ENCODE measurements at regions not wholly inside any gene's neighbourhood (a gene's known extent, or its start where the extent isn't known, plus 50 kb on each side); places are given as distances from the start of the nearest gene placed in this dataset.

GRCh38 chr11:11789735-11790369 lies 51.9 kb upstream of the USP47 start:
- Mint-ChIP-seq H3K4me1 (no peaks in the 10 kb centered on the region), H3K36me3 (no peaks in the 10 kb centered on the region), H3K27ac (no peak overlapping the region), H3K9me3 (no peaks in the 10 kb centered on the region), H3K27me3 (peaks cover 2% of the 10 kb centered on the region), H3K4me3 (no peak overlapping the region)

GRCh38 chr11:11788063-11788710 lies 53.6 kb upstream of the USP47 start:
- Mint-ChIP-seq H3K9me3 (no peaks in the 10 kb centered on the region), H3K4me3 (no peak overlapping the region), H3K27ac (no peak overlapping the region)

GRCh38 chr11:11787305-11788062 lies 54.3 kb upstream of the USP47 start:
- Mint-ChIP-seq H3K36me3 (no peaks in the 10 kb centered on the region), H3K4me1 (no peaks in the 10 kb centered on the region), H3K27me3 (peaks cover 4% of the 10 kb centered on the region), H3K9me3 (no peaks in the 10 kb centered on the region), H3K4me3 (no peak overlapping the region), H3K27ac (no peak overlapping the region)

More at GRCh38 chr11:11788063-11788710, 53.6 kb upstream of the USP47 start:
- Mint-ChIP-seq H3K4me1 (no peaks in the 10 kb centered on the region), H3K36me3 (no peaks in the 10 kb centered on the region), H3K27me3 (peaks cover 5% of the 10 kb centered on the region)

- Mint-ChIP-seq H3K4me3 (no peak overlapping the region), H3K4me1 (no peaks in the 10 kb centered on the region), H3K36me3 (no peaks in the 10 kb centered on the region), H3K27ac (no peak overlapping the region), H3K9me3 (no peaks in the 10 kb centered on the region), H3K27me3 (peaks cover 4% of the 10 kb centered on the region)
Measured at GRCh38 chr11:11786771-11787170, 55.0 kb upstream of the USP47 start.

- Mint-ChIP-seq H3K4me3 (no peak overlapping the region), H3K9me3 (no peaks in the 10 kb centered on the region), H3K27ac (no peak overlapping the region), H3K4me1 (no peaks in the 10 kb centered on the region), H3K27me3 (peaks cover 4% of the 10 kb centered on the region), H3K36me3 (no peaks in the 10 kb centered on the region)
Measured at GRCh38 chr11:11786234-11786633, 55.5 kb upstream of the USP47 start.

GRCh38 chr11:11782532-11783110 lies 59.2 kb upstream of the USP47 start:
- no peaks in the 10 kb centered on the region for H3K4me1 Mint-ChIP-seq
- H3K27me3 Mint-ChIP-seq, result peaks cover 6% of the 10 kb centered on the region
- H3K27ac Mint-ChIP-seq, result no peak overlapping the region
- no peaks in the 10 kb centered on the region for H3K36me3 Mint-ChIP-seq
- no peak overlapping the region for H3K4me3 Mint-ChIP-seq
- H3K9me3 Mint-ChIP-seq, result no peaks in the 10 kb centered on the region

- Mint-ChIP-seq H3K4me3 (no peak overlapping the region), H3K36me3 (no peaks in the 10 kb centered on the region), H3K27me3 (peaks cover 10% of the 10 kb centered on the region), H3K9me3 (no peaks in the 10 kb centered on the region), H3K27ac (no peak overlapping the region), H3K4me1 (no peaks in the 10 kb centered on the region)
Measured at GRCh38 chr11:11780858-11781257, 60.9 kb upstream of the USP47 start.

- H3K27me3 Mint-ChIP-seq, result peaks cover 12% of the 10 kb centered on the region
- H3K36me3 Mint-ChIP-seq, result no peaks in the 10 kb centered on the region
- no peaks in the 10 kb centered on the region for H3K9me3 Mint-ChIP-seq
- H3K27ac Mint-ChIP-seq, result no peak overlapping the region
- H3K4me1 Mint-ChIP-seq, result no peaks in the 10 kb centered on the region
- no peak overlapping the region for H3K4me3 Mint-ChIP-seq
Measured at GRCh38 chr11:11779975-11780374, 61.8 kb upstream of the USP47 start.

- Mint-ChIP-seq H3K9me3 (no peaks in the 10 kb centered on the region), H3K27me3 (peaks cover 9% of the 10 kb centered on the region), H3K4me3 (no peak overlapping the region)
Measured at GRCh38 chr11:11777897-11778296, 63.9 kb upstream of the USP47 start.

GRCh38 chr11:11776714-11777113 lies 65.1 kb upstream of the USP47 start:
- Mint-ChIP-seq H3K36me3 (no peaks in the 10 kb centered on the region), H3K27ac (no peak overlapping the region)

More at GRCh38 chr11:11777897-11778296, 63.9 kb upstream of the USP47 start:
- no peaks in the 10 kb centered on the region for H3K36me3 Mint-ChIP-seq
- no peak overlapping the region for H3K27ac Mint-ChIP-seq
- H3K4me1 Mint-ChIP-seq, result no peaks in the 10 kb centered on the region

GRCh38 chr11:11774928-11775327 lies 66.8 kb upstream of the USP47 start:
- Mint-ChIP-seq H3K27me3 (peaks cover 10% of the 10 kb centered on the region), H3K36me3 (no peaks in the 10 kb centered on the region), H3K9me3 (no peaks in the 10 kb centered on the region), H3K4me1 (no peaks in the 10 kb centered on the region), H3K4me3 (no peak overlapping the region), H3K27ac (no peak overlapping the region)

More at GRCh38 chr11:11776714-11777113, 65.1 kb upstream of the USP47 start:
- H3K4me1 Mint-ChIP-seq, result no peaks in the 10 kb centered on the region
- no peaks in the 10 kb centered on the region for H3K9me3 Mint-ChIP-seq
- peaks cover 9% of the 10 kb centered on the region for H3K27me3 Mint-ChIP-seq
- no peak overlapping the region for H3K4me3 Mint-ChIP-seq

GRCh38 chr11:11772865-11773515 lies 68.8 kb upstream of the USP47 start:
- H3K27ac Mint-ChIP-seq, result no peak overlapping the region
- H3K4me3 Mint-ChIP-seq, result no peak overlapping the region
- H3K27me3 Mint-ChIP-seq, result peaks cover 10% of the 10 kb centered on the region
- no peaks in the 10 kb centered on the region for H3K4me1 Mint-ChIP-seq
- no peaks in the 10 kb centered on the region for H3K36me3 Mint-ChIP-seq
- H3K9me3 Mint-ChIP-seq, result no peaks in the 10 kb centered on the region

GRCh38 chr11:11770921-11771486 lies 70.8 kb upstream of the USP47 start:
- Mint-ChIP-seq H3K27me3 (peaks cover 10% of the 10 kb centered on the region), H3K27ac (no peak overlapping the region), H3K4me1 (no peaks in the 10 kb centered on the region), H3K36me3 (no peaks in the 10 kb centered on the region), H3K9me3 (no peaks in the 10 kb centered on the region), H3K4me3 (no peak overlapping the region)

GRCh38 chr11:11770296-11770695 lies 71.5 kb upstream of the USP47 start:
- peaks cover 11% of the 10 kb centered on the region for H3K27me3 Mint-ChIP-seq
- H3K36me3 Mint-ChIP-seq, result no peaks in the 10 kb centered on the region
- no peak overlapping the region for H3K27ac Mint-ChIP-seq
- H3K4me1 Mint-ChIP-seq, result no peaks in the 10 kb centered on the region
- H3K4me3 Mint-ChIP-seq, result no peak overlapping the region
- no peaks in the 10 kb centered on the region for H3K9me3 Mint-ChIP-seq

- no peaks in the 10 kb centered on the region for H3K4me1 Mint-ChIP-seq
- H3K27ac Mint-ChIP-seq, result no peak overlapping the region
- peaks cover 10% of the 10 kb centered on the region for H3K27me3 Mint-ChIP-seq
- H3K4me3 Mint-ChIP-seq, result no peak overlapping the region
- H3K9me3 Mint-ChIP-seq, result no peaks in the 10 kb centered on the region
- no peaks in the 10 kb centered on the region for H3K36me3 Mint-ChIP-seq
Measured at GRCh38 chr11:11769782-11770181, 72.0 kb upstream of the USP47 start.

Data from activated naive CD4-positive, alpha-beta T cell treated with anti-CD3 and anti-CD28 coated beads, Interleukin-2, amount 50 U/mL, for 24 hours (primary cell).